ENCODE measurements at regions not wholly inside any gene's neighbourhood (a gene's known extent, or its start where the extent isn't known, plus 50 kb on each side); places are given as distances from the start of the nearest gene placed in this dataset.

GRCh38 chr20:22400440-22400839 is 183.9 kb downstream of the FOXA2 start:
- no peak overlapping the region for H3K4me3 ChIP-seq
- H3K9me3 ChIP-seq (replicated peaks in 1 of 3): no peaks in the 10 kb centered on the region
- intact Hi-C loops (cut with DNase I): no loop called here
- no peaks in the 10 kb centered on the region for H3K27me3 ChIP-seq
- no peaks in the 10 kb centered on the region for H3K36me3 ChIP-seq (replicated peaks in 1 of 2)
- TF ChIP-seq POLR2A (IDR thresholded peaks at IDR 0.05) (no peak), CTCF (IDR thresholded peaks at IDR 0.05) (no peak)
- 66 to 82% (median 72%) methylated on average over 4 of the region's 4 CpGs for WGBS, 4 donors
- H3K4me1 ChIP-seq (replicated peaks in 1 of 2): no peaks in the 10 kb centered on the region
- no peak for DNase-seq
- H3K27ac ChIP-seq: no peak overlapping the region

- no peak for DNase-seq
- no peak overlapping the region for H3K27ac ChIP-seq
- WGBS, 4 donors: 43 to 75% (median 58%) methylated on average over 1 of the region's 1 CpG
- H3K9me3 ChIP-seq (replicated peaks in 1 of 3): no peaks in the 10 kb centered on the region
- no peaks in the 10 kb centered on the region for H3K4me1 ChIP-seq (replicated peaks in 1 of 2)
- H3K4me3 ChIP-seq: no peak overlapping the region
- no peaks in the 10 kb centered on the region for H3K36me3 ChIP-seq (replicated peaks in 1 of 2)
- intact Hi-C loops (cut with DNase I): no loop called here
- peaks cover 3% of the 10 kb centered on the region for H3K27me3 ChIP-seq
- TF ChIP-seq POLR2A (IDR thresholded peaks at IDR 0.05) (no peak), CTCF (IDR thresholded peaks at IDR 0.05) (no peak)
Observed at GRCh38 chr20:22394583-22394982, 189.8 kb downstream of the FOXA2 start.

GRCh38 chr20:22390543-22390903 is 193.8 kb downstream of the FOXA2 start:
- intact Hi-C loops (cut with DNase I): no loop called here
- Histone ChIP-seq H3K27me3 (peaks cover 3% of the 10 kb centered on the region), H3K9me3 (replicated peaks in 1 of 3) (no peaks in the 10 kb centered on the region), H3K4me3 (no peak overlapping the region), H3K27ac (no peak overlapping the region), H3K36me3 (replicated peaks in 1 of 2) (no peaks in the 10 kb centered on the region), H3K4me1 (replicated peaks in 1 of 2) (no peaks in the 10 kb centered on the region)
- no peak for DNase-seq
- WGBS, 4 donors: 68 to 80% (median 73%) methylated on average over 5 of the region's 5 CpGs
- no peak for TF ChIP-seq CTCF (IDR thresholded peaks at IDR 0.05)
- TF ChIP-seq POLR2A (IDR thresholded peaks at IDR 0.05): no peak

- TF ChIP-seq POLR2A (IDR thresholded peaks at IDR 0.05): no peak
- TF ChIP-seq CTCF (IDR thresholded peaks at IDR 0.05): no peak
- WGBS, 4 donors: 56 to 68% (median 60%) methylated on average over 8 of the region's 8 CpGs
- Histone ChIP-seq H3K9me3 (replicated peaks in 1 of 3) (no peaks in the 10 kb centered on the region), H3K4me3 (no peak overlapping the region), H3K27me3 (peaks cover 7% of the 10 kb centered on the region), H3K36me3 (replicated peaks in 1 of 2) (no peaks in the 10 kb centered on the region), H3K4me1 (replicated peaks in 1 of 2) (no peaks in the 10 kb centered on the region), H3K27ac (no peak overlapping the region)
- DNase-seq: no peak
- intact Hi-C loops (cut with DNase I): no loop called here
Observed at GRCh38 chr20:22389836-22390542, 194.4 kb downstream of the FOXA2 start.
